K562 (cell line): ENCODE measurements at regions not wholly inside any gene's neighbourhood (a gene's known extent, or its start where the extent isn't known, plus 50 kb on each side); places are given as distances from the start of the nearest gene placed in this dataset.

ENCODE experiments used
- BRCA1 ChIP-seq, 2 experiments: fragments of 450-650 bp in 1 of 2; sonication (generic) in 1 of 2; formaldehyde crosslinking in 1 of 2; IDR thresholded peaks; 2 replicates each; pipeline versions ENCODE4 v1.5.0 to v1.6.1; 2017 to 2020; ENCODE audit warnings: mild to moderate bottlenecking in 1 of 2, missing genetic modification reagents in 1 of 2
- FOS ChIP-seq: IDR thresholded peaks from 3 replicates; pipeline ENCODE4 v1.6.1; 2011; ENCODE audit not compliant: insufficient read length; ENCODE audit errors: extremely low read depth
- FOXA1 ChIP-seq: fragments of 450-650 bp; IDR thresholded peaks from 2 replicates; pipeline ENCODE4 v1.6.1; 2016; ENCODE audit warnings: mild to moderate bottlenecking, borderline replicate concordance
- GABPA ChIP-seq: fragments of 200-800 bp; sonication (Bioruptor generic); conservative IDR thresholded peaks from 2 replicates; pipeline ENCODE4 v1.6.1; 2016; ENCODE audit warnings: low read depth, missing genetic modification characterization, missing compliant biosample characterization
- JUNB ChIP-seq: fragments of 450-650 bp; formaldehyde crosslinking; conservative IDR thresholded peaks from 2 replicates; pipeline ENCODE4 v1.4.0; 2020; ENCODE audit warnings: mild to moderate bottlenecking
- PHF20 ChIP-seq: fragments of 450-650 bp; IDR thresholded peaks from 2 replicates; pipeline ENCODE4 v1.6.1; 2018; ENCODE audit not compliant: partially characterized antibody
- SNRNP70 ChIP-seq: fragments of 200-400 bp; formaldehyde crosslinking; optimal IDR thresholded peaks from 2 replicates; pipeline ENCODE3; 2017; ENCODE audit warnings: low read depth, low read length
- TF ChIP-seq, protein P1 (sequence below): sonication (generic); formaldehyde crosslinking; IDR thresholded peaks from 2 replicates; pipeline ENCODE4 v1.8.0; 2023; ENCODE audit warnings: mild to moderate bottlenecking, missing genetic modification reagents
- TF ChIP-seq, protein P2 (sequence below): sonication (generic); formaldehyde crosslinking; IDR thresholded peaks from 2 replicates; pipeline ENCODE4 v1.8.0; 2022; ENCODE audit warnings: missing genetic modification reagents, mild to moderate bottlenecking, borderline replicate concordance
- TF ChIP-seq, protein P3 (sequence below): sonication (generic); formaldehyde crosslinking; IDR thresholded peaks from 2 replicates; pipeline ENCODE4 v1.8.1; 2023; ENCODE audit warnings: mild to moderate bottlenecking, missing genetic modification reagents
- TF ChIP-seq, protein P4 (sequence below): IDR thresholded peaks from 3 replicates; pipeline ENCODE4 v1.6.1; 2011; ENCODE audit warnings: borderline replicate concordance, mild to moderate bottlenecking; ENCODE audit not compliant: insufficient read length, insufficient read depth
- TF ChIP-seq, protein P5 (sequence below), 2 experiments: fragments of 450-650 bp; IDR thresholded peaks; 2 replicates each; pipeline ENCODE4 v1.6.1; 2016; ENCODE audit warnings: mild to moderate bottlenecking in 2 of 2, borderline replicate concordance in 1 of 2, low read depth in 1 of 2, moderate library complexity in 1 of 2

DNA sequence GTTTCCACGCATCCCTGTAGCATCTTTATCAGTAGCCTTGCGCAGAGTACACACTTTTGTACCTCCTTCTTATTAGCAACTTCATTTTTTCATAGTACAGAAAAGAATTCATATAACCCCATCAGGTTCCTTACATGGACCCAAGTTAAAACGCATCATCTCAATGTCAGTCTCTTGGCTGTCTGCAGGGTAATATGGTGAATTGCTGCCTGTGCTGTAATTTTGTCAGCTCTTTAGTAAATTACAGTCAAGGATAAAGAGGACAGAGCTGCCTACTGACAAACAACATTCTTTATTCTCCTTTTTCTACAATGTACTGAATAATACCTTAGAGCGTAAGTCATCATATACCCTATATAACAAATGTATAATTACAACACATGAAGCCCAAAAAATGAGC, 222.5 kb downstream of the MRPL39 start:
- TF ChIP-seq, protein P1, sequence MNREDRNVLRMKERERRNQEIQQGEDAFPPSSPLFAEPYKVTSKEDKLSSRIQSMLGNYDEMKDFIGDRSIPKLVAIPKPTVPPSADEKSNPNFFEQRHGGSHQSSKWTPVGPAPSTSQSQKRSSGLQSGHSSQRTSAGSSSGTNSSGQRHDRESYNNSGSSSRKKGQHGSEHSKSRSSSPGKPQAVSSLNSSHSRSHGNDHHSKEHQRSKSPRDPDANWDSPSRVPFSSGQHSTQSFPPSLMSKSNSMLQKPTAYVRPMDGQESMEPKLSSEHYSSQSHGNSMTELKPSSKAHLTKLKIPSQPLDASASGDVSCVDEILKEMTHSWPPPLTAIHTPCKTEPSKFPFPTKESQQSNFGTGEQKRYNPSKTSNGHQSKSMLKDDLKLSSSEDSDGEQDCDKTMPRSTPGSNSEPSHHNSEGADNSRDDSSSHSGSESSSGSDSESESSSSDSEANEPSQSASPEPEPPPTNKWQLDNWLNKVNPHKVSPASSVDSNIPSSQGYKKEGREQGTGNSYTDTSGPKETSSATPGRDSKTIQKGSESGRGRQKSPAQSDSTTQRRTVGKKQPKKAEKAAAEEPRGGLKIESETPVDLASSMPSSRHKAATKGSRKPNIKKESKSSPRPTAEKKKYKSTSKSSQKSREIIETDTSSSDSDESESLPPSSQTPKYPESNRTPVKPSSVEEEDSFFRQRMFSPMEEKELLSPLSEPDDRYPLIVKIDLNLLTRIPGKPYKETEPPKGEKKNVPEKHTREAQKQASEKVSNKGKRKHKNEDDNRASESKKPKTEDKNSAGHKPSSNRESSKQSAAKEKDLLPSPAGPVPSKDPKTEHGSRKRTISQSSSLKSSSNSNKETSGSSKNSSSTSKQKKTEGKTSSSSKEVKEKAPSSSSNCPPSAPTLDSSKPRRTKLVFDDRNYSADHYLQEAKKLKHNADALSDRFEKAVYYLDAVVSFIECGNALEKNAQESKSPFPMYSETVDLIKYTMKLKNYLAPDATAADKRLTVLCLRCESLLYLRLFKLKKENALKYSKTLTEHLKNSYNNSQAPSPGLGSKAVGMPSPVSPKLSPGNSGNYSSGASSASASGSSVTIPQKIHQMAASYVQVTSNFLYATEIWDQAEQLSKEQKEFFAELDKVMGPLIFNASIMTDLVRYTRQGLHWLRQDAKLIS (CRISPR knock-in tag) = no peak
- TF ChIP-seq, protein P2, sequence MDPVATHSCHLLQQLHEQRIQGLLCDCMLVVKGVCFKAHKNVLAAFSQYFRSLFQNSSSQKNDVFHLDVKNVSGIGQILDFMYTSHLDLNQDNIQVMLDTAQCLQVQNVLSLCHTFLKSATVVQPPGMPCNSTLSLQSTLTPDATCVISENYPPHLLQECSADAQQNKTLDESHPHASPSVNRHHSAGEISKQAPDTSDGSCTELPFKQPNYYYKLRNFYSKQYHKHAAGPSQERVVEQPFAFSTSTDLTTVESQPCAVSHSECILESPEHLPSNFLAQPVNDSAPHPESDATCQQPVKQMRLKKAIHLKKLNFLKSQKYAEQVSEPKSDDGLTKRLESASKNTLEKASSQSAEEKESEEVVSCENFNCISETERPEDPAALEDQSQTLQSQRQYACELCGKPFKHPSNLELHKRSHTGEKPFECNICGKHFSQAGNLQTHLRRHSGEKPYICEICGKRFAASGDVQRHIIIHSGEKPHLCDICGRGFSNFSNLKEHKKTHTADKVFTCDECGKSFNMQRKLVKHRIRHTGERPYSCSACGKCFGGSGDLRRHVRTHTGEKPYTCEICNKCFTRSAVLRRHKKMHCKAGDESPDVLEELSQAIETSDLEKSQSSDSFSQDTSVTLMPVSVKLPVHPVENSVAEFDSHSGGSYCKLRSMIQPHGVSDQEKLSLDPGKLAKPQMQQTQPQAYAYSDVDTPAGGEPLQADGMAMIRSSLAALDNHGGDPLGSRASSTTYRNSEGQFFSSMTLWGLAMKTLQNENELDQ (CRISPR knock-in tag) = no peak
- TF ChIP-seq, protein P3, sequence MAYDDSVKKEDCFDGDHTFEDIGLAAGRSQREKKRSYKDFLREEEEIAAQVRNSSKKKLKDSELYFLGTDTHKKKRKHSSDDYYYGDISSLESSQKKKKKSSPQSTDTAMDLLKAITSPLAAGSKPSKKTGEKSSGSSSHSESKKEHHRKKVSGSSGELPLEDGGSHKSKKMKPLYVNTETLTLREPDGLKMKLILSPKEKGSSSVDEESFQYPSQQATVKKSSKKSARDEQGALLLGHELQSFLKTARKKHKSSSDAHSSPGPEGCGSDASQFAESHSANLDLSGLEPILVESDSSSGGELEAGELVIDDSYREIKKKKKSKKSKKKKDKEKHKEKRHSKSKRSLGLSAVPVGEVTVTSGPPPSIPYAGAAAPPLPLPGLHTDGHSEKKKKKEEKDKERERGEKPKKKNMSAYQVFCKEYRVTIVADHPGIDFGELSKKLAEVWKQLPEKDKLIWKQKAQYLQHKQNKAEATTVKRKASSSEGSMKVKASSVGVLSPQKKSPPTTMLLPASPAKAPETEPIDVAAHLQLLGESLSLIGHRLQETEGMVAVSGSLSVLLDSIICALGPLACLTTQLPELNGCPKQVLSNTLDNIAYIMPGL = no peak
- no peak for TF ChIP-seq FOS
- TF ChIP-seq FOXA1 = no peak
- TF ChIP-seq, protein P4, sequence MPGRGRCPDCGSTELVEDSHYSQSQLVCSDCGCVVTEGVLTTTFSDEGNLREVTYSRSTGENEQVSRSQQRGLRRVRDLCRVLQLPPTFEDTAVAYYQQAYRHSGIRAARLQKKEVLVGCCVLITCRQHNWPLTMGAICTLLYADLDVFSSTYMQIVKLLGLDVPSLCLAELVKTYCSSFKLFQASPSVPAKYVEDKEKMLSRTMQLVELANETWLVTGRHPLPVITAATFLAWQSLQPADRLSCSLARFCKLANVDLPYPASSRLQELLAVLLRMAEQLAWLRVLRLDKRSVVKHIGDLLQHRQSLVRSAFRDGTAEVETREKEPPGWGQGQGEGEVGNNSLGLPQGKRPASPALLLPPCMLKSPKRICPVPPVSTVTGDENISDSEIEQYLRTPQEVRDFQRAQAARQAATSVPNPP = no peak
- TF ChIP-seq, protein P5, sequence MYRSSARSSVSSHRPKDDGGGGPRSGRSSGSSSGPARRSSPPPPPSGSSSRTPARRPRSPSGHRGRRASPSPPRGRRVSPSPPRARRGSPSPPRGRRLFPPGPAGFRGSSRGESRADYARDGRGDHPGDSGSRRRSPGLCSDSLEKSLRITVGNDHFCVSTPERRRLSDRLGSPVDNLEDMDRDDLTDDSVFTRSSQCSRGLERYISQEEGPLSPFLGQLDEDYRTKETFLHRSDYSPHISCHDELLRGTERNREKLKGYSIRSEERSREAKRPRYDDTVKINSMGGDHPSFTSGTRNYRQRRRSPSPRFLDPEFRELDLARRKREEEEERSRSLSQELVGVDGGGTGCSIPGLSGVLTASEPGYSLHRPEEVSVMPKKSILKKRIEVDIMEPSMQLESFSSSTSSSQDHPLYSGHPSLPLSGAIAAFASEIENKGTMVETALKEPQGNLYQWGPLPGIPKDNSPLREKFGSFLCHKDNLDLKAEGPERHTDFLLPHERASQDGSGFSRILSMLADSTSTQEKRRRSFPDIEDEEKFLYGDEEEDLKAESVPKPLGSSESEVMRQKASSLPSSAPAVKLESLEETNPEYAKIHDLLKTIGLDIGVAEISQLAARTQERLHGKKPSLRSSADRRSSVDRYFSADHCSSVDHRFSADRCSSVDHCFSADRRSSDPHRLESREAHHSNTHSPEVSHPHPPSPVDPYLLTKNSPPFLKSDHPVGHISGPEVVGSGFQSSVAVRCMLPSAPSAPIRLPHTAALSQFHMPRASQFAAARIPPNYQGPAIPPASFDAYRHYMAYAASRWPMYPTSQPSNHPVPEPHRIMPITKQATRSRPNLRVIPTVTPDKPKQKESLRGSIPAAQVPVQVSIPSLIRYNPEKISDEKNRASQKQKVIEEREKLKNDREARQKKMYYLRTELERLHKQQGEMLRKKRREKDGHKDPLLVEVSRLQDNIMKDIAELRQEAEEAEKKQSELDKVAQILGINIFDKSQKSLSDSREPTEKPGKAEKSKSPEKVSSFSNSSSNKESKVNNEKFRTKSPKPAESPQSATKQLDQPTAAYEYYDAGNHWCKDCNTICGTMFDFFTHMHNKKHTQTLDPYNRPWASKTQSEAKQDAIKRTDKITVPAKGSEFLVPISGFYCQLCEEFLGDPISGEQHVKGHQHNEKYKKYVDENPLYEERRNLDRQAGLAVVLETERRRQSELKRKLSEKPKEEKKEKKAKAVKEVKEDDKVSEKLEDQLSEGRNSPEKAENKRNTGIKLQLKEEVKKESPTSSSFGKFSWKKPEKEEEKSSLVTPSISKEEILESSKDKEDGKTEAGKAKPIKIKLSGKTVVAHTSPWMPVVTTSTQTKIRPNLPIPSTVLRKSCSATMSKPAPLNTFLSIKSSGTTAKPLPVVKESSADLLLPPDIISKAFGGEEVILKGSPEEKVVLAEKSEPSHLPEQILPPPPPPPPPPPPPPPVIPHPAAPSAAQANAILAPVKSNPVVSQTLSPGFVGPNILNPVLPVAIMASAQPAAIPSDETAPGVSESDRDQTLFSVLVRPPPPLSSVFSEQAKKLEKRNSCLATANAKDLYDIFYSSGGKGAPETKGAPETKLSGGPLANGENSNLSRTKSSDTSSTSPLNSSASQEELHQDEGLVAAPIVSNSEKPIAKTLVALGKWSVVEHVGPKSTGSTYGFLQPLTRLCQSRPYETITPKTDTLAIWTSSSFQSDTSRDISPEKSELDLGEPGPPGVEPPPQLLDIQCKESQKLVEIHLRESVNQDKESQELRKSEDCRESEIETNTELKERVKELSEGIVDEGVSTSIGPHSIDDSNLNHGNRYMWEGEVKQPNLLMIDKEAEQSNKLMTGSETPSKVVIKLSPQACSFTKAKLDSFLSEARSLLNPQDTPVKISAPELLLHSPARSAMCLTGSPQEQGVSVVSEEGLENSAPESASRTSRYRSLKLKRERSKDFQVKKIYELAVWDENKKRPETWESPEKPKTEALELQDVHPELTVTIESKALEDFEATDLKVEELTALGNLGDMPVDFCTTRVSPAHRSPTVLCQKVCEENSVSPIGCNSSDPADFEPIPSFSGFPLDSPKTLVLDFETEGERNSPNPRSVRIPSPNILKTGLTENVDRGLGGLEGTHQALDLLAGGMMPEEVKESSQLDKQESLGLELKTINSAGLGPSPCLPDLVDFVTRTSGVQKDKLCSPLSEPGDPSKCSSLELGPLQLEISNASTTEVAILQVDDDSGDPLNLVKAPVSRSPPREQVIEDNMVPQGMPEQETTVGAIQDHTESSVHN (IDR thresholded peaks at IDR 0.05; ENCODE audit: borderline replicate concordance in 1 of 2, low read depth in 1 of 2) = no peak
- TF ChIP-seq GABPA (tag) = no peak
- TF ChIP-seq PHF20 = no peak
- TF ChIP-seq JUNB (CRISPR knock-in tag) = no peak
- no peak for TF ChIP-seq SNRNP70
- TF ChIP-seq BRCA1 (IDR thresholded peaks at IDR 0.05) = no peak
- no peak for TF ChIP-seq BRCA1 (CRISPR knock-in tag; IDR thresholded peaks at IDR 0.05)
